Nucleus accumbens (tissue), 56 donors: ENCODE measurements at regions not wholly inside any gene's neighbourhood (a gene's known extent, or its start where the extent isn't known, plus 50 kb on each side); places are given as distances from the start of the nearest gene placed in this dataset.

Experiments used
- DNase-seq, 56 donors: peaks; one replicate each; lab custom pipeline; 2025; lab: John Stamatoyannopoulos, UW

GRCh38 chr12:124391340-124392261 is 96.7 kb downstream of the RFLNA start:
- peak in 18 of 56 donors; percentile 12 to 58 (median 39) for DNase-seq

- peak in 6 of 56 donors; percentile 10 to 38 (median 26) for DNase-seq
Observed at GRCh38 chr12:124390442-124391097, 95.7 kb downstream of the RFLNA start.

GRCh38 chr12:124389725-124390441 is 95.0 kb downstream of the RFLNA start:
- no peak for DNase-seq

- DNase-seq: peak in 55 of 56 donors; percentile 40 to 91 (median 80)
Observed at GRCh38 chr12:124389138-124389724, 94.3 kb downstream of the RFLNA start.

GRCh38 chr12:124388679-124389137 is 93.8 kb downstream of the RFLNA start:
- DNase-seq: peak in 53 of 56 donors; percentile 32 to 88 (median 75)

GRCh38 chr12:124388038-124388671 is 93.3 kb downstream of the RFLNA start:
- DNase-seq: no peak

- DNase-seq: no peak
Observed at GRCh38 chr12:124387528-124387911, 92.6 kb downstream of the RFLNA start.

- no peak for DNase-seq
Observed at GRCh38 chr12:124386661-124387527, 92.0 kb downstream of the RFLNA start.

- DNase-seq: no peak
Observed at GRCh38 chr12:124386059-124386458, 91.2 kb downstream of the RFLNA start.

GRCh38 chr12:124385219-124385969 is 90.5 kb downstream of the RFLNA start:
- no peak for DNase-seq

- no peak for DNase-seq
Observed at GRCh38 chr12:124384299-124384894, 89.5 kb downstream of the RFLNA start.

GRCh38 chr12:124383028-124383427 is 88.1 kb downstream of the RFLNA start:
- no peak for DNase-seq

GRCh38 chr12:124381456-124382296 is 86.8 kb downstream of the RFLNA start:
- DNase-seq: peak in 53 of 56 donors; percentile 21 to 84 (median 64)

GRCh38 chr12:124380796-124381455 is 86.0 kb downstream of the RFLNA start:
- DNase-seq: no peak

GRCh38 chr12:124379938-124380754 is 85.3 kb downstream of the RFLNA start:
- DNase-seq: peak in 32 of 56 donors; percentile 14 to 60 (median 45)
